Vagina (tissue), 2 donors: ENCODE measurements at regions not wholly inside any gene's neighbourhood (a gene's known extent, or its start where the extent isn't known, plus 50 kb on each side); places are given as distances from the start of the nearest gene placed in this dataset.

Experiments
- DNase-seq, 2 donors: peaks; one replicate each; pipeline ENCODE4 v3.0.0-alpha.2; 2017; ENCODE audit errors: extremely low spot score in 2 of 2
- H3K27ac ChIP-seq: fragments of 200-600 bp; sonication (generic); one replicate; pipeline ENCODE4 v1.5.1; 2019
- H3K27me3 ChIP-seq: fragments of 200-600 bp; sonication (generic); one replicate; pipeline ENCODE4 v1.5.1; 2019
- H3K36me3 ChIP-seq, 2 donors: fragments of 200-600 bp; sonication (generic); one replicate each; pipeline ENCODE4 v1.5.1; 2017 to 2019
- H3K4me1 ChIP-seq: fragments of 200-600 bp; sonication (generic); one replicate; pipeline ENCODE4 v1.5.1; 2019
- H3K4me3 ChIP-seq, 2 donors: fragments of 200-600 bp; sonication (generic); 1 replicate in 1 of 2; 2 replicates in 1 of 2; pipeline ENCODE4 v1.5.1; 2016 to 2019
- H3K9me3 ChIP-seq: fragments of 200-600 bp; sonication (generic); one replicate; pipeline ENCODE4 v1.5.1; 2019
- CTCF ChIP-seq, 3 experiments: fragments of 450-650 bp in 2 of 3; fragments of 200-600 bp in 1 of 3; sonication (generic) in 1 of 3; IDR thresholded peaks; one replicate each; pipeline ENCODE4 v1.5.1; 2017 to 2019; ENCODE audit warnings: antibody characterized with exemption in 3 of 3, mild to moderate bottlenecking in 2 of 3, moderate library complexity in 2 of 3
- POLR2A ChIP-seq, 2 donors: fragments of 450-650 bp; IDR thresholded peaks; one replicate each; pipeline ENCODE4 v1.6.1; 2017; ENCODE audit warnings: antibody characterized with exemption in 2 of 2, mild to moderate bottlenecking in 2 of 2, moderate library complexity in 2 of 2
- POLR2AphosphoS5 ChIP-seq, 2 donors: sonication (generic); formaldehyde crosslinking; IDR thresholded peaks; one replicate each; pipeline ENCODE4 v1.9.0; 2017; ENCODE audit warnings: antibody characterized with exemption in 2 of 2, mild to moderate bottlenecking in 2 of 2, low read depth in 1 of 2; ENCODE audit not compliant: insufficient read depth in 1 of 2
- intact Hi-C: fragments of 100-400 bp; cut with DNase I; formaldehyde crosslinking; loops from one replicate; pipeline ENCODE4 v1.15.1; 2023

- H3K27ac ChIP-seq = no peak overlapping the region
- DNase-seq = no peak
- no peak overlapping the region for H3K4me3 ChIP-seq
- H3K27me3 ChIP-seq = no peaks in the 10 kb centered on the region
- no peaks in the 10 kb centered on the region for H3K36me3 ChIP-seq
- no peaks in the 10 kb centered on the region for H3K4me1 ChIP-seq
- no peak for TF ChIP-seq POLR2AphosphoS5 (IDR thresholded peaks at IDR 0.05; ENCODE audit: insufficient read depth in 1 of 2, low read depth in 1 of 2)
- TF ChIP-seq CTCF (IDR thresholded peaks at IDR 0.05) = no peak
- TF ChIP-seq POLR2A (IDR thresholded peaks at IDR 0.05) = no peak
- intact Hi-C loops = loop anchor here (10.0 kb wide), 1 partner anchor 1060 kb away; no protein-coding TSS in a partner anchor
- no peaks in the 10 kb centered on the region for H3K9me3 ChIP-seq
Observed at GRCh38 chr7:84524714-84525694, 330.4 kb upstream of the SEMA3A start.

GRCh38 chr7:84513061-84513460, 318.5 kb upstream of the SEMA3A start:
- intact Hi-C loops = no loop called here
- Histone ChIP-seq H3K27me3 (no peaks in the 10 kb centered on the region), H3K36me3 (no peaks in the 10 kb centered on the region), H3K9me3 (no peaks in the 10 kb centered on the region), H3K4me1 (no peaks in the 10 kb centered on the region), H3K27ac (no peak overlapping the region), H3K4me3 (no peak overlapping the region)
- no peak for TF ChIP-seq POLR2A (IDR thresholded peaks at IDR 0.05)
- TF ChIP-seq POLR2AphosphoS5 (IDR thresholded peaks at IDR 0.05; ENCODE audit: insufficient read depth in 1 of 2, low read depth in 1 of 2) = no peak
- no peak for TF ChIP-seq CTCF (IDR thresholded peaks at IDR 0.05)
- DNase-seq = no peak

GRCh38 chr7:84512055-84512454, 317.5 kb upstream of the SEMA3A start:
- TF ChIP-seq POLR2A (IDR thresholded peaks at IDR 0.05) = no peak
- TF ChIP-seq CTCF (IDR thresholded peaks at IDR 0.05) = no peak
- no peak for TF ChIP-seq POLR2AphosphoS5 (IDR thresholded peaks at IDR 0.05; ENCODE audit: insufficient read depth in 1 of 2, low read depth in 1 of 2)
- no peaks in the 10 kb centered on the region for H3K4me1 ChIP-seq
- no peaks in the 10 kb centered on the region for H3K36me3 ChIP-seq
- no peak for DNase-seq
- no peaks in the 10 kb centered on the region for H3K9me3 ChIP-seq
- H3K27ac ChIP-seq = no peak overlapping the region
- intact Hi-C loops = no loop called here
- no peaks in the 10 kb centered on the region for H3K27me3 ChIP-seq
- H3K4me3 ChIP-seq = no peak overlapping the region

GRCh38 chr7:84510505-84510904, 315.9 kb upstream of the SEMA3A start:
- Histone ChIP-seq H3K4me1 (no peaks in the 10 kb centered on the region), H3K27ac (no peak overlapping the region), H3K27me3 (no peaks in the 10 kb centered on the region), H3K36me3 (no peaks in the 10 kb centered on the region), H3K4me3 (no peak overlapping the region), H3K9me3 (no peaks in the 10 kb centered on the region)
- intact Hi-C loops = no loop called here
- no peak for DNase-seq
- TF ChIP-seq CTCF (IDR thresholded peaks at IDR 0.05) (no peak), POLR2AphosphoS5 (IDR thresholded peaks at IDR 0.05; ENCODE audit: insufficient read depth in 1 of 2, low read depth in 1 of 2) (no peak), POLR2A (IDR thresholded peaks at IDR 0.05) (no peak)

- H3K4me1 ChIP-seq = no peaks in the 10 kb centered on the region
- no peak overlapping the region for H3K27ac ChIP-seq
- H3K36me3 ChIP-seq = no peaks in the 10 kb centered on the region
- intact Hi-C loops = no loop called here
- H3K4me3 ChIP-seq = no peak overlapping the region
- TF ChIP-seq CTCF (IDR thresholded peaks at IDR 0.05) (no peak), POLR2AphosphoS5 (IDR thresholded peaks at IDR 0.05; ENCODE audit: insufficient read depth in 1 of 2, low read depth in 1 of 2) (no peak), POLR2A (IDR thresholded peaks at IDR 0.05) (no peak)
- H3K9me3 ChIP-seq = no peaks in the 10 kb centered on the region
- DNase-seq = no peak
- no peaks in the 10 kb centered on the region for H3K27me3 ChIP-seq
Observed at GRCh38 chr7:84509522-84509921, 314.9 kb upstream of the SEMA3A start.
